Forelimb muscle (tissue), 1 donor: ENCODE measurements at regions not wholly inside any gene's neighbourhood (a gene's known extent, or its start where the extent isn't known, plus 50 kb on each side); places are given as distances from the start of the nearest gene placed in this dataset.

ENCODE experiments used
- DNase-seq: peaks from one replicate; pipeline ENCODE4 v3.0.0-alpha.2; 2013; ENCODE audit warnings: low read depth

GRCh38 chr15:70279096-70279495 is 181.4 kb upstream of the TLE3 start:
- no peak for DNase-seq

DNA sequence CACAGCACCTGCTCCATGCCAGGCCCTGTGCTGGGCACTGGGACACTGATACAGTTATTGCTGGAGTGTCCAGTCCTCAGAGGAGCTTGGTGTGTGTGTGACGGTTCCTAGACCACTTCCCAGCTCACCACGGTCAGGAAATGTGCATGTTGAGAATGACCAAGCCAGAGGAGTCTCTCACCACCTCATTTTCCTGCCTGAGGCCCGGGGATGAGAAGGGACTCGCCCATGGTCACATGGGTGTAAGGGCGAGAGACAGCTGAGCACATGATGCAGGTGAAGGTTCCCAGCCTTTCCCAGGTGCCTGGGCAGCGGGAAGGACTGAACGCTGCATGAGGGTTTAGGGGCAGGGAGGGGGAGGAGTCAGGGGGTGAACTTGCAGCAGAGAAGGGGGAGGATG is 180.9 kb upstream of the TLE3 start:
- DNase-seq: no peak

DNA sequence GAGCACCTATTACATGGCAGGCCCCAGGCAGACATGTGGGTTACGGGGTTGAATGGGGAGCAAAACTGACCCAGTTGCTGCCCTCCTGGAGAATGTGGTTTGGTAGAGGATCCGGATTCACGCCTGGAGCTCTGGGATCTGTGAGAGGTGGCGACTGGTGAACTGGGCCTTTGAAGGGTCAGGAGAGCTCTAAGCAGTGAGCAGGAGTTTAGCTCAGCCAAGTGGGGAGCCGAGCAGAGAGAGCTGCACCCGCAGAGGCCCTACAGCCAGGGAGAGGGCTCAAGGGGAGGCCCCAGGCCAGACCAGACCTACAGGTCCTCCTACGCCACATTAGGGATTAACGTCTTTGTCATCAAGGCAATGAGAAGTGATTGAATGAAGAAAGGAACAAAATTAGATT is 179.8 kb upstream of the TLE3 start:
- DNase-seq: no peak

- DNase-seq: no peak
Measured at GRCh38 chr15:70276401-70276800, 178.7 kb upstream of the TLE3 start.

DNA sequence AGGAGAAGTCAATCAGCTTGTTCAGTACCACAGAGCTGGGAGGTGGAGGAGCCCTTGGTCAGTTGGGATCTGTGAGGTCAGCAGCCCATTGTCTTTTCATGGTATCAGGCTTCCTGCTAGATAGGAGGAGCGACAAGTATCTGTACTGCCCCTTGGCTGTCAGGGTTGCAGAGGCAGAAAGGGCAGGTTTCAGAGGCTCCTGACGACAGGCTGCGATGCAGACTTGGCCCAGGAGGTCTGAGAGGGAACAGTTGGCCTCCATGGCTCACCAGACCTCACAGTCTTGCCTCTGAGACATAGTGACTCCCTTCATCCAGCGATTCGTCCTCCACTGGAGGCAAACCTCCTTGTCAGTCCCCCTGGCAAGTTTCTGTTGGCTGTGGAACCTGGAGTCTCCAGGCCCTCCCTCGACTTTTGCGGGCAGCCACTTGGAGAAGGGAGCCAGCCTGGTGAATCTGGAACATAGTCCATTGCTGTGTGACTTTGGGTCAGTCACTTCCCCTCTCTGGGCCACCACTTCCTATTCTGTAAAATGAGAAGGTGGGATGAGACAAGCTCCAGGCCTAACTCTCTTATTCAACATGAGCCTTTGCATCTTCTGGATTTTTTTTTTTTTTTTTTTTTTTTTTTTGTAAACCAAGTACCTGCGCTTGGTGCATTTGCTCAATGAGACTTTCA is 177.9 kb upstream of the TLE3 start:
- DNase-seq: no peak

GRCh38 chr15:70274908-70275307 is 177.2 kb upstream of the TLE3 start:
- no peak for DNase-seq

- no peak for DNase-seq
Measured at GRCh38 chr15:70274255-70274880, 176.7 kb upstream of the TLE3 start.

- no peak for DNase-seq
Measured at GRCh38 chr15:70273808-70274207, 176.1 kb upstream of the TLE3 start.

- no peak for DNase-seq
Measured at GRCh38 chr15:70272565-70273355, 175.0 kb upstream of the TLE3 start.

DNA sequence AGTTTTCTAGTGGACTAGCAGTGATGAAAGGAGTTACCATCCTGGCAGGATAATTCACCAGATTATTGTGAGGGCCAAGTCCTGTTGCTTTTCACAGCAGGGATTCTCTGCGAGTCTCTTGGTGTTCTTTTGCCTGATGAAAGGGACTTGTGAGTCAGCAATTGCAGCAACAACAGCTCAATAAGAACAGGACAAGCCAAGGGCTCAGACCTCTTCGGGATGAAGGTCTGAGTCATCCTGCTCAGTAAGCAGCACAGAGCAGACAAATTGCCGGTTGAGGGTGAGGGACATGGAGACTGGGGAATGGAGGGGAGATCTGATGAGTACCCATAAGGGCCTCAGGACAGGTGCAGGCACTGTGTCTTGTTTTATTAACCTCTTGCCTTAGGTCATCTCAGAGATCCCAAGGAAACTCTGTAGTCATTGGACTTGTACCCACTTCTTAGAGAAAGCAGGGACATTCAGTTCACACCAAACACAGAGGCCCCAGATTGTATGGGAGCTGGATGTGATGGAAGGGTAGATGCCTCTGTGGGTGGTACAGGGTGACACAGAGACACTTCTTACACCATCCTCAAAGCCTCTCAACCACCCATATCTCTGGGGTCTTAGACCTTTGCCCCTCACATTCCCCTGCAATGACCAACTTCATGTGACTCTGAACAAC is 173.8 kb upstream of the TLE3 start:
- no peak for DNase-seq

GRCh38 chr15:70270752-70271111 is 173.0 kb upstream of the TLE3 start:
- no peak for DNase-seq

- DNase-seq: no peak
Measured at GRCh38 chr15:70269991-70270751, 172.5 kb upstream of the TLE3 start.

- DNase-seq: no peak
Measured at GRCh38 chr15:70269311-70269911, 171.7 kb upstream of the TLE3 start.

- DNase-seq: no peak
Measured at GRCh38 chr15:70268698-70269251, 171.1 kb upstream of the TLE3 start.

DNA sequence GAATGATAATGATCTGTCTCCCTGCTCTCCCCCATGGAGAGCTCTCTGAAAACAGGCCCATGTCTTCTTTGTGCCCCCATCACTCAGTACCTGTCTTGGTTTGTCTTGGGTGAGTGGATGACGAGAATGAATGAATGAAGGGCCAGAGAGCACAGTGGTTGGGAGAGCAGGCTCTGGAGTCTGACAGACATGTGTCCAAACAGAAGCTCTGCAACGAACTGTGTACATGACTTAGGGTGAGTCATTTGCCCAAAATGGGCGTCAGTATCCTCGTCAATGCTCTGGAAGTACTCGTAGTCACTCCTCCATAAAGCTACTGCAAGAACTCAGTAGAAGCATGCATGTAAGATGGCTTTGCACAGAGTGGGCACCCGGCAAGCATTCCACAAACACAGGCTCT is 170.2 kb upstream of the TLE3 start:
- DNase-seq: no peak

DNA sequence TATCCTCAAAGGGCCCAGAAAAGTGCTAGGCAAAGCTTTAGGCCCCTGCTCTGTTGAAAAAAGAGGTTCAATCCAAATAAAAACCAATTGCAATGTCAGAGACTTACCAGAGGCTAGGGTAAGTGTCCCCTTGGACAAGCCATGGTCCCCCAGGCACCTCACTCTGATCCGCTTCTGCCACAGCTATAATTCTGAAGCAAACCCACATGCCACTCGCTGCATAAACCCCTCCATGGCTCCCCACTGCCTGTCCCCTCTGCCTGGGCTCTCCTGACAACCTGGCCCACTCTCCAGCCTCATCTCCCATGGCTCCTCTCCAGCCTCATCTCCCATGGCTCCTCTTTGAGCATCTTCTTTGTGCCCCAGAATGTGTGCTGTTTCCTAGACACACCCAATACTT is 169.6 kb upstream of the TLE3 start:
- no peak for DNase-seq

DNA sequence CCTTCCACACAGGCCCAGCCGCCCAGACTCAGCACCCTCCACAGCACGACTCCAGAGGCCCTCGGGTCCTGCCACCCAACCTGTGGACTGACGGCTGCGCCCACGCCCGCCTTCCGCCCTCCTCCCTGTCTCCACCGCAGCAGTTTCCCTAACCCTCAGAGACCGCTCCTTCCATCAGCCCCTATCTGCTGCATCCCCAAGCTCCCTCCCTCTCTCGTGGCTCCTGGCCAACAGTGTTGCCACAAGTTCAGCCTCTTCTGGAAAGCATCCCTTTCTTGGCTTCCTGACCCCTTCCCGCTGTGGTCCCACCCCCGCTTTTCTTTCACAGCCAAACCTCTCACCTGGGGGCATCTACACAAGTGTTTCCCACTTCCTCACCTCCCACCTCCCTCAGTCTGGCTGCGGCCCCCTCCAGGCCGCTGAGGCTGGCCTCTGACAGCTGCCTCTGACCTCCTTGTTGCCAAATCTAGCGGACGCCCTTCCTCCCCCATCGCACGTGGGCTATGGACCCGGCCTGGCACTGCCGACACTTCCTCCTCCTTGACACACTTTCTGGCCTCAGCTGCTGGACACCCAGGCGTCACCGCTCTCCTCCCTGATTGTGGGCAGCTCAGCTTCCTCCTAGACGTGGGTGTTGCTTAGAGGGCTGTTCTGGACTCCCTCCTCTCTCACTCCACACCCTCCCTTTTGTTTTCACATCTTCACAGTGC is 168.8 kb upstream of the TLE3 start:
- no peak for DNase-seq

DNA sequence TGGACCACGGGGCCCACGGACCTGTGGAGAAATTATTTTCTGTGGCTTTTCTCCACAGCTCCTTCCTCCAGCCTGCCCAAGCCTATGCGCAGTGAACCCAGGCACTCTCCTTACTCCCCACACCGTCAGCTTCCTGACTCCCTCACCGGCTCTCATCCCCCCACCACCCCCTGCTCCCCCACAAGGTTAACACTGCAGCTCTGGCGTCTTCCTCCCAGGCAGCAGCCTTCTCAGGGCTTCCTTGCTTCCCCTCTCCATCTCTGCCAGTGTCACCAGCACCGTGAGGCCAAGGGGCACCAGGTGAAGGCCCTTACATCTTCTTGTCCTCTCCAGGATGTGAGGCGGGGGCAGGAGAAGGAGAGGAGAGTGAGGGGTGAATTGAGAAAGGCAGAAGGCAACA is 168.3 kb upstream of the TLE3 start:
- DNase-seq: no peak

GRCh38 chr15:70265466-70265978 is 167.8 kb upstream of the TLE3 start:
- no peak for DNase-seq
